Gastroesophageal sphincter (tissue), 4 donors: ENCODE measurements at regions not wholly inside any gene's neighbourhood (a gene's known extent, or its start where the extent isn't known, plus 50 kb on each side); places are given as distances from the start of the nearest gene placed in this dataset.

Source experiments
- ATAC-seq: fragments of 150-250 bp; one replicate; pipeline ENCODE4 v1.9.1; 2016; ENCODE audit warnings: mild to moderate bottlenecking, moderate library complexity
- H3K27ac ChIP-seq, 4 donors: fragments of 200-600 bp; sonication (generic) in 3 of 4; 1 replicate in 3 of 4; 2 replicates in 1 of 4; pipeline ENCODE4 v1.5.1; 2016 to 2019
- H3K27me3 ChIP-seq: fragments of 200-600 bp; sonication (generic); one replicate; pipeline ENCODE4 v1.5.1; 2019
- H3K36me3 ChIP-seq, 2 donors: fragments of 200-600 bp; sonication (generic); one replicate each; pipeline ENCODE4 v1.5.1; 2019; ENCODE audit warnings: control low read depth in 1 of 2
- H3K4me1 ChIP-seq, 3 donors: fragments of 200-600 bp; sonication (generic); 1 replicate in 2 of 3; 2 replicates in 1 of 3; pipeline ENCODE4 v1.5.1; 2016 to 2019; ENCODE audit warnings: control low read depth in 2 of 3
- H3K4me3 ChIP-seq, 2 donors: fragments of 200-600 bp; sonication (generic); one replicate each; pipeline ENCODE4 v1.5.1; 2019; ENCODE audit warnings: mild to moderate bottlenecking in 1 of 2, moderate library complexity in 1 of 2
- H3K9me3 ChIP-seq, 3 donors: fragments of 200-600 bp; sonication (generic); one replicate each; pipeline ENCODE4 v1.5.1; 2017 to 2019; ENCODE audit warnings: control low read depth in 2 of 3
- EP300 ChIP-seq: sonication (generic); formaldehyde crosslinking; IDR thresholded peaks from one replicate; pipeline ENCODE4 v1.6.1; 2017; ENCODE audit warnings: antibody characterized with exemption, mild to moderate bottlenecking
- POLR2A ChIP-seq, 2 donors: fragments of 450-650 bp; IDR thresholded peaks; one replicate each; pipeline ENCODE4 v1.6.1; 2017; ENCODE audit warnings: antibody characterized with exemption in 2 of 2, mild to moderate bottlenecking in 2 of 2, moderate library complexity in 1 of 2
- POLR2AphosphoS5 ChIP-seq: sonication (generic); formaldehyde crosslinking; IDR thresholded peaks from one replicate; pipeline ENCODE4 v1.6.1; 2017; ENCODE audit warnings: antibody characterized with exemption
- WGBS, 2 donors: methylation state at CpG; one replicate each; pipeline ENCODE4 v1.1.5; 2018; ENCODE audit warnings: low coverage in 1 of 2; 5-methylcytosine and 5-hydroxymethylcytosine counted together
- TF ChIP-seq, protein P1 (sequence below), 4 experiments: fragments of 200-600 bp in 2 of 4; fragments of 450-650 bp in 2 of 4; sonication (generic) in 1 of 4; IDR thresholded peaks; one replicate each; pipeline ENCODE4 v1.5.1; 2017 to 2019; ENCODE audit warnings: antibody characterized with exemption in 4 of 4, mild to moderate bottlenecking in 2 of 4, moderate library complexity in 2 of 4

DNA sequence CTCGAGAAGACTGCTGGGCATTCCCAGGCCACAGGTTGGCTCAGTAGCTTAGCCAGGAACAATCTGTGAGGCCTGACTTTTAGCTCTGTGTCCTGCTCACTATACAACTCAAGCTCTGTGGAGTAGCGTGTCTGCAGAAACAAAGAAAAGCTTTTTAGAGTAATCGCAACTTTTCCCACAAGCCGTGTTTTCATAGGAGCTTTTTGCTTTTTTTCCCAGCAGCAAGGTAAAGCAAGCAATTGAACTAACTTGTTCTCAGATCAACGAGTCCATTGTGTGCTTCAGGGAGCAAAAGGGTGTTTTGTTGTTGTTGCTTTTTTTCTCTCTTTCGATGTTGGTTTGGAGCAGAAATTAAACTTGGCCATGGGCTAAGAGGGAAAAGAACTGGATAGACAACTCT, 97.3 kb upstream of the BCL2L14 start:
- H3K9me3 ChIP-seq: no peaks in the 10 kb centered on the region
- no peak overlapping the region for H3K27ac ChIP-seq

DNA sequence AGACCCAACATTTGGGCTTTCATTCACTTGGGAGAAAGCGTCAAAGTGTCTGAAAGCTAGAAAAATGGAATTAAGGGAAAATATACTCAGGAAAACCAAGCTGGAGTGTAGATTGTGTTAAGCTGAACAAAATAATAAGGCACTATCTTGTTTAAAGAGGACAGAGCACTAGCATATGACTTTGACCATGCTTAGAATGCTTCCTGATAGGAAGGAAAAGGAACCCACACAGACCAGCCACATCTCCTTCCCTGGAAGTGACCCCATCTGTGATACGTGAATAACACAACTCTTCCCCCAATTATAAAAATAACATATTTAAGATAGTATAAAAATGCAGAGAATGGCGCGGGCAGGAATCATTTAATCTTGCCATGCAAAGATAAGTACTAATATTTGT, 94.7 kb upstream of the BCL2L14 start:
- Histone ChIP-seq H3K27me3 (no peaks in the 10 kb centered on the region), H3K36me3 (no peaks in the 10 kb centered on the region), H3K27ac (no peak overlapping the region), H3K4me3 (no peak overlapping the region), H3K4me1 (no peaks in the 10 kb centered on the region), H3K9me3 (no peaks in the 10 kb centered on the region)
- 49 to 62% methylated on average over 3 to 4 of the region's 4 CpGs for WGBS, 2 donors
- TF ChIP-seq, protein P1, sequence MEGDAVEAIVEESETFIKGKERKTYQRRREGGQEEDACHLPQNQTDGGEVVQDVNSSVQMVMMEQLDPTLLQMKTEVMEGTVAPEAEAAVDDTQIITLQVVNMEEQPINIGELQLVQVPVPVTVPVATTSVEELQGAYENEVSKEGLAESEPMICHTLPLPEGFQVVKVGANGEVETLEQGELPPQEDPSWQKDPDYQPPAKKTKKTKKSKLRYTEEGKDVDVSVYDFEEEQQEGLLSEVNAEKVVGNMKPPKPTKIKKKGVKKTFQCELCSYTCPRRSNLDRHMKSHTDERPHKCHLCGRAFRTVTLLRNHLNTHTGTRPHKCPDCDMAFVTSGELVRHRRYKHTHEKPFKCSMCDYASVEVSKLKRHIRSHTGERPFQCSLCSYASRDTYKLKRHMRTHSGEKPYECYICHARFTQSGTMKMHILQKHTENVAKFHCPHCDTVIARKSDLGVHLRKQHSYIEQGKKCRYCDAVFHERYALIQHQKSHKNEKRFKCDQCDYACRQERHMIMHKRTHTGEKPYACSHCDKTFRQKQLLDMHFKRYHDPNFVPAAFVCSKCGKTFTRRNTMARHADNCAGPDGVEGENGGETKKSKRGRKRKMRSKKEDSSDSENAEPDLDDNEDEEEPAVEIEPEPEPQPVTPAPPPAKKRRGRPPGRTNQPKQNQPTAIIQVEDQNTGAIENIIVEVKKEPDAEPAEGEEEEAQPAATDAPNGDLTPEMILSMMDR (IDR thresholded peaks at IDR 0.05): no peak
- TF ChIP-seq EP300 (no peak), POLR2A (IDR thresholded peaks at IDR 0.05) (no peak), POLR2AphosphoS5 (no peak)
- no peak for ATAC-seq

More for the DNA sequence above, 97.3 kb upstream of the BCL2L14 start:
- 76% methylated on average over 6 of the region's 6 CpGs for WGBS, 2 donors
- TF ChIP-seq, protein P1 (IDR thresholded peaks at IDR 0.05): no peak
- no peak for TF ChIP-seq POLR2A (IDR thresholded peaks at IDR 0.05)
- no peak for TF ChIP-seq EP300
- no peak for TF ChIP-seq POLR2AphosphoS5
- ATAC-seq: no peak
- H3K4me1 ChIP-seq: no peaks in the 10 kb centered on the region
- no peaks in the 10 kb centered on the region for H3K27me3 ChIP-seq
- no peak overlapping the region for H3K4me3 ChIP-seq
- no peaks in the 10 kb centered on the region for H3K36me3 ChIP-seq

DNA sequence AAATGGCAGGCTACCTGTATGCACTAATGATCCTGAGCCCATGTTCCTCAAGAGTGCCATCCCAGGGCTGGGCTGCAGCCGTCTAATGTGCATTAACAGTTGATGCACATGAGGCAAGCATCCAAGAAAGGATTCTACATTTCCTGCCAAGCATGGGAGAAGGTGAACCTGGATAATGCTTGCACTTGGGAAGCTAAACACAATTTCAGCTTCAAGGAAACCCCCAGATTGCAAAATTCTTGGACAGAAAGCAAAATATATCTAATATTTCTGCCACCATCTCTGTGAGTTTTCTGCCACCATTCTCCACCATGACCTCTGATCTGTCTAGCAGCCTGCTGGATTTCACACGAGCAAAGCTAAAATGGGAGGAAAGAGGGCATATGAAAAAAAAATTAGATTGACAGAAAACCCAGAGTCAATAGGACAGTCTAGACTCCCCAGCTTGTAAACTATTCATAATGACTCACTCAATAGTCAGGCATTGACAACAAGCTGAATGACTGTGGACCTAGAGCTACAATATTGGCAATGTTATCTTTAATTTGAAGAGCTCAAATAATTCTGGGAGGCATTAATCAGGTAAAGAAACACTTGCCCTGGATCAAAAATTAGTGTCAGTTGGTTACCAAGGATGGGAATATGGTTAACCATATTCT, 91.9 kb upstream of the BCL2L14 start:
- Histone ChIP-seq H3K9me3 (no peaks in the 10 kb centered on the region), H3K4me1 (no peaks in the 10 kb centered on the region), H3K27me3 (no peaks in the 10 kb centered on the region), H3K4me3 (no peak overlapping the region), H3K36me3 (no peaks in the 10 kb centered on the region), H3K27ac (no peak overlapping the region)
- no peak for ATAC-seq
- WGBS, 2 donors: 57% methylated on average over 1 of the region's 2 CpGs; no CpG with 5 or more reads in 1 of the 2 donors
- TF ChIP-seq, protein P1 (IDR thresholded peaks at IDR 0.05): no peak
- TF ChIP-seq POLR2AphosphoS5 (no peak), EP300 (no peak), POLR2A (IDR thresholded peaks at IDR 0.05) (no peak)

DNA sequence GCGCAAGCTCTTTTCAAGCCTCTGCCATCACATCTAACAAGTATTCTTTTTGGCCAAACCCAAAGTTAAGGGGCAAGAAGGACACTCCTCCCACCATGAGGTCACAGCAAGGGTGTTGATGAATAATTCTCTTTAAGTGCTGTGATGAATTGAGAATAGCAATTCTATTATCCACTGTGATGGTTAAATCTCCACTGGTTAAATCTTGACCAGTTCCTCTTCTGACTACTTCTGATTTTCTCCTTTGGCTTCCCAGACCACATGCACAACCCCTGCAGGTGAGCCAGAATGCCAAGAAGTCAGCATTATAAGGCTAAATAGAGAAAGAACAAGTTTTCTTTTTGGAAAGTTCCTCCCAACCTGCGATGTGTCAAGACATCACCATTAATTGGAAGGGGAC, 90.6 kb upstream of the BCL2L14 start:
- ATAC-seq: no peak
- H3K9me3 ChIP-seq: no peaks in the 10 kb centered on the region
- no peaks in the 10 kb centered on the region for H3K27me3 ChIP-seq
- TF ChIP-seq, protein P1 (IDR thresholded peaks at IDR 0.05): no peak
- TF ChIP-seq POLR2AphosphoS5 (no peak), POLR2A (IDR thresholded peaks at IDR 0.05) (no peak), EP300 (no peak)
- H3K36me3 ChIP-seq: no peaks in the 10 kb centered on the region
- H3K27ac ChIP-seq: no peak overlapping the region
- no peak overlapping the region for H3K4me3 ChIP-seq
- H3K4me1 ChIP-seq: no peaks in the 10 kb centered on the region
- WGBS, 2 donors: 93 to 94% methylated on average over 2 of the region's 2 CpGs

DNA sequence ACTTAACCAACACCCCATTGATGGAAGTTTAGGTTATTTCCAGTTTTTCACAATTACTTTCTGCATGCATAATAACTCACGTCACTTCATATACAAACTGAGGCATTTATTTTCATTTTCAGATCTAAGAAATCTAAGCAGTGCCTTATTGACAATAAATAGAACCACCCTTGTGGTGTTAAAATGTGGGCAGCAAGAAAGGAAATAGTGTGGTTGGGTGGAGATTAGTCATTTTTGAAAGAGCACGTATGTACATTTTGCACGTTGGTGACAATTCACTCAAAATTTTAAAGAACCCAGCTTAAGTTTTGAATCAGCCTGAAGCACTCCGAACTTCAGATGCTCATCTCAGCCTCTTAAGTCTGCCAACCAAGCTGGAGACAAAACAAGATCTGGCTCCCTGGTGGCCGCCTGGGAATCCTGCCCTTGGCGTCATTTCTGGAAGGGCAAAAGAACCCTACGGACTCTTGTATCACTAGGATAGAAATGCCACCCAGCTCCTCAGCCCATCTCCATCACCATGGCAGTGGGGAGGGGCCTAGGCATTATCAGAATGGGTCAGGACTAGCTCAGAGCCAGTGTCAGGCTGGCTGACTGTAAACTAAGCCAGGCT, 89.5 kb upstream of the BCL2L14 start:
- no peaks in the 10 kb centered on the region for H3K4me1 ChIP-seq
- 79 to 82% methylated on average over 3 to 4 of the region's 7 CpGs for WGBS, 2 donors
- TF ChIP-seq POLR2A (IDR thresholded peaks at IDR 0.05) (no peak), POLR2AphosphoS5 (no peak), EP300 (no peak)
- TF ChIP-seq, protein P1 (IDR thresholded peaks at IDR 0.05): no peak
- no peak for ATAC-seq
- H3K27me3 ChIP-seq: no peaks in the 10 kb centered on the region
- H3K9me3 ChIP-seq: no peaks in the 10 kb centered on the region
- H3K36me3 ChIP-seq: no peaks in the 10 kb centered on the region
- H3K27ac ChIP-seq: no peak overlapping the region
- no peak overlapping the region for H3K4me3 ChIP-seq
